Nephron progenitor cell (in vitro differentiated cells): ENCODE measurements at regions not wholly inside any gene's neighbourhood (a gene's known extent, or its start where the extent isn't known, plus 50 kb on each side); places are given as distances from the start of the nearest gene placed in this dataset.

Experiments used
- DNase-seq: peaks from one replicate; pipeline ENCODE4 v3.0.0; 2021
- H3K27ac Mint-ChIP-seq: 2 replicates; pipeline ENCODE4 v1.8.0; 2021; ENCODE audit warnings: mild to moderate bottlenecking, moderate library complexity, mixed read lengths
- H3K27me3 Mint-ChIP-seq: 2 replicates; pipeline ENCODE4 v1.8.0; 2021; ENCODE audit warnings: mild to moderate bottlenecking, low read depth, mixed read lengths; ENCODE audit not compliant: poor library complexity
- H3K36me3 Mint-ChIP-seq: 2 replicates; pipeline ENCODE4 v1.8.0; 2021; ENCODE audit warnings: low read depth, mixed read lengths
- H3K4me1 Mint-ChIP-seq: 2 replicates; pipeline ENCODE4 v1.8.0; 2021; ENCODE audit warnings: mixed read lengths
- H3K4me3 Mint-ChIP-seq: 2 replicates; pipeline ENCODE4 v1.8.0; 2021; ENCODE audit warnings: mild to moderate bottlenecking, moderate library complexity, mixed read lengths
- H3K9me3 Mint-ChIP-seq: 2 replicates; pipeline ENCODE4 v1.8.0; 2021; ENCODE audit warnings: mild to moderate bottlenecking, moderate library complexity, mixed read lengths
- CTCF ChIP-seq: fragments of 200-600 bp; sonication (generic); IDR thresholded peaks from 2 replicates; pipeline ENCODE4 v1.5.0; 2021; ENCODE audit warnings: antibody characterized with exemption

GRCh38 chr10:120177330-120177729 is 279.7 kb upstream of the PLPP4 start:
- peaks cover 14% of the 10 kb centered on the region for H3K4me1 Mint-ChIP-seq
- no peaks in the 10 kb centered on the region for H3K36me3 Mint-ChIP-seq
- peaks cover 8% of the 10 kb centered on the region for H3K27me3 Mint-ChIP-seq

GRCh38 chr10:120180160-120180559 is 276.9 kb upstream of the PLPP4 start:
- Mint-ChIP-seq H3K4me3 (no peak overlapping the region), H3K9me3 (no peaks in the 10 kb centered on the region), H3K27me3 (peaks cover 3% of the 10 kb centered on the region), H3K27ac (no peak overlapping the region), H3K4me1 (peaks cover 2% of the 10 kb centered on the region), H3K36me3 (no peaks in the 10 kb centered on the region)
- DNase-seq = no peak
- no peak for TF ChIP-seq CTCF

More at GRCh38 chr10:120177330-120177729, 279.7 kb upstream of the PLPP4 start:
- TF ChIP-seq CTCF = no peak
- no peak for DNase-seq
- Mint-ChIP-seq H3K27ac (no peak overlapping the region), H3K9me3 (no peaks in the 10 kb centered on the region), H3K4me3 (no peak overlapping the region)

GRCh38 chr10:120181154-120181553 is 275.9 kb upstream of the PLPP4 start:
- Mint-ChIP-seq H3K4me3 (no peak overlapping the region), H3K4me1 (no peaks in the 10 kb centered on the region), H3K9me3 (no peaks in the 10 kb centered on the region), H3K27ac (no peak overlapping the region), H3K36me3 (no peaks in the 10 kb centered on the region), H3K27me3 (peaks cover 3% of the 10 kb centered on the region)
- DNase-seq = no peak
- no peak for TF ChIP-seq CTCF

GRCh38 chr10:120182431-120182830 is 274.6 kb upstream of the PLPP4 start:
- H3K36me3 Mint-ChIP-seq = no peaks in the 10 kb centered on the region
- no peak for TF ChIP-seq CTCF
- peaks cover 3% of the 10 kb centered on the region for H3K27me3 Mint-ChIP-seq
- no peak for DNase-seq
- H3K9me3 Mint-ChIP-seq = no peaks in the 10 kb centered on the region
- H3K27ac Mint-ChIP-seq = no peak overlapping the region
- no peak overlapping the region for H3K4me3 Mint-ChIP-seq
- no peaks in the 10 kb centered on the region for H3K4me1 Mint-ChIP-seq

- no peak for DNase-seq
- H3K9me3 Mint-ChIP-seq = no peaks in the 10 kb centered on the region
- no peak for TF ChIP-seq CTCF
- H3K27ac Mint-ChIP-seq = no peak overlapping the region
- H3K27me3 Mint-ChIP-seq = peaks cover 3% of the 10 kb centered on the region
- no peak overlapping the region for H3K4me3 Mint-ChIP-seq
- no peaks in the 10 kb centered on the region for H3K4me1 Mint-ChIP-seq
- no peaks in the 10 kb centered on the region for H3K36me3 Mint-ChIP-seq
Measured at GRCh38 chr10:120183546-120183945, 273.5 kb upstream of the PLPP4 start.

- H3K4me1 Mint-ChIP-seq = no peaks in the 10 kb centered on the region
- H3K4me3 Mint-ChIP-seq = no peak overlapping the region
- H3K27me3 Mint-ChIP-seq = peaks cover 6% of the 10 kb centered on the region
- no peak for TF ChIP-seq CTCF
- no peaks in the 10 kb centered on the region for H3K9me3 Mint-ChIP-seq
- no peak for DNase-seq
- H3K27ac Mint-ChIP-seq = no peak overlapping the region
- H3K36me3 Mint-ChIP-seq = no peaks in the 10 kb centered on the region
Measured at GRCh38 chr10:120184547-120185337, 272.3 kb upstream of the PLPP4 start.
